ENCODE measurements at regions not wholly inside any gene's neighbourhood (a gene's known extent, or its start where the extent isn't known, plus 50 kb on each side); places are given as distances from the start of the nearest gene placed in this dataset.

- TF ChIP-seq CTCF (conservative IDR thresholded peaks at IDR 0.05 in 1 of 2, IDR thresholded peaks at IDR 0.05 in 1 of 2; ENCODE audit: extremely low read depth in 1 of 2, insufficient read depth in 1 of 2, low read depth in 1 of 2, low read length in 2 of 2) = no peak
- TF ChIP-seq EZH2 (IDR thresholded peaks at IDR 0.05; ENCODE audit: borderline replicate concordance, low read length) = no peak
Observed at GRCh38 chr7:35398518-35398917, 144.6 kb upstream of the TBX20 start.

Data from mammary epithelial cell (primary cell).